HEK293 (cell line): ENCODE measurements at regions not wholly inside any gene's neighbourhood (a gene's known extent, or its start where the extent isn't known, plus 50 kb on each side); places are given as distances from the start of the nearest gene placed in this dataset.

Experiments
- MEIS1 ChIP-seq: sonication (generic); formaldehyde crosslinking; IDR thresholded peaks from 2 replicates; pipeline ENCODE4 v1.8.1; 2022; ENCODE audit warnings: missing genetic modification reagents, mild to moderate bottlenecking, borderline replicate concordance
- SALL2 ChIP-seq: fragments of 450-650 bp; formaldehyde crosslinking; IDR thresholded peaks from 2 replicates; pipeline ENCODE4 v1.5.0; 2017; ENCODE audit warnings: missing biosample characterization, mild to moderate bottlenecking, missing genetic modification characterization, borderline replicate concordance
- ZFP37 ChIP-seq: fragments of 450-650 bp; formaldehyde crosslinking; IDR thresholded peaks from 2 replicates; pipeline ENCODE4 v1.5.1; 2016; ENCODE audit warnings: missing biosample characterization, missing genetic modification characterization
- ZNF24 ChIP-seq: fragments of 450-650 bp; formaldehyde crosslinking; IDR thresholded peaks from 2 replicates; pipeline ENCODE4 v1.5.1; 2016; ENCODE audit warnings: missing biosample characterization, missing genetic modification characterization
- ZNF350 ChIP-seq: fragments of 450-650 bp; formaldehyde crosslinking; IDR thresholded peaks from 2 replicates; pipeline ENCODE4 v1.5.0; 2017; ENCODE audit warnings: missing biosample characterization, mild to moderate bottlenecking, missing genetic modification characterization
- ZNF426 ChIP-seq: fragments of 450-650 bp; formaldehyde crosslinking; IDR thresholded peaks from 2 replicates; pipeline ENCODE4 v1.5.1; 2017; ENCODE audit warnings: missing biosample characterization, missing genetic modification characterization, mild to moderate bottlenecking, inconsistent platforms, moderate library complexity
- ZNF555 ChIP-seq: fragments of 450-650 bp; formaldehyde crosslinking; conservative IDR thresholded peaks from 2 replicates; pipeline ENCODE4 v1.5.1; 2017; ENCODE audit warnings: missing biosample characterization, mild to moderate bottlenecking, missing genetic modification characterization, inconsistent platforms
- ZNF585B ChIP-seq: fragments of 450-650 bp; formaldehyde crosslinking; IDR thresholded peaks from 2 replicates; pipeline ENCODE4 v1.5.1; 2016; ENCODE audit warnings: missing biosample characterization, missing genetic modification characterization
- ZNF623 ChIP-seq: fragments of 450-650 bp; formaldehyde crosslinking; IDR thresholded peaks from 2 replicates; pipeline ENCODE4 v1.5.1; 2016; ENCODE audit warnings: missing biosample characterization, missing genetic modification characterization
- ZNF660 ChIP-seq: fragments of 450-650 bp; IDR thresholded peaks from 2 replicates; pipeline ENCODE4 v1.5.1; 2018; ENCODE audit warnings: missing biosample characterization, mild to moderate bottlenecking, missing genetic modification characterization
- ZNF837 ChIP-seq: fragments of 450-650 bp; formaldehyde crosslinking; IDR thresholded peaks from 2 replicates; pipeline ENCODE4 v1.5.1; 2016; ENCODE audit warnings: missing biosample characterization, missing genetic modification characterization
- TF ChIP-seq, protein P1 (sequence below): fragments of 450-650 bp; formaldehyde crosslinking; IDR thresholded peaks from 2 replicates; pipeline ENCODE4 v1.5.1; 2016; ENCODE audit warnings: missing biosample characterization, missing genetic modification characterization
- TF ChIP-seq, protein P2 (sequence below): fragments of 450-650 bp; formaldehyde crosslinking; IDR thresholded peaks from 2 replicates; pipeline ENCODE4 v1.5.1; 2017; ENCODE audit warnings: missing biosample characterization, missing genetic modification characterization
- TF ChIP-seq, protein P3 (sequence below): fragments of 450-650 bp; formaldehyde crosslinking; IDR thresholded peaks from 2 replicates; pipeline ENCODE4 v1.5.1; 2016; ENCODE audit warnings: missing biosample characterization, missing genetic modification characterization, low read depth

- TF ChIP-seq, protein P1, sequence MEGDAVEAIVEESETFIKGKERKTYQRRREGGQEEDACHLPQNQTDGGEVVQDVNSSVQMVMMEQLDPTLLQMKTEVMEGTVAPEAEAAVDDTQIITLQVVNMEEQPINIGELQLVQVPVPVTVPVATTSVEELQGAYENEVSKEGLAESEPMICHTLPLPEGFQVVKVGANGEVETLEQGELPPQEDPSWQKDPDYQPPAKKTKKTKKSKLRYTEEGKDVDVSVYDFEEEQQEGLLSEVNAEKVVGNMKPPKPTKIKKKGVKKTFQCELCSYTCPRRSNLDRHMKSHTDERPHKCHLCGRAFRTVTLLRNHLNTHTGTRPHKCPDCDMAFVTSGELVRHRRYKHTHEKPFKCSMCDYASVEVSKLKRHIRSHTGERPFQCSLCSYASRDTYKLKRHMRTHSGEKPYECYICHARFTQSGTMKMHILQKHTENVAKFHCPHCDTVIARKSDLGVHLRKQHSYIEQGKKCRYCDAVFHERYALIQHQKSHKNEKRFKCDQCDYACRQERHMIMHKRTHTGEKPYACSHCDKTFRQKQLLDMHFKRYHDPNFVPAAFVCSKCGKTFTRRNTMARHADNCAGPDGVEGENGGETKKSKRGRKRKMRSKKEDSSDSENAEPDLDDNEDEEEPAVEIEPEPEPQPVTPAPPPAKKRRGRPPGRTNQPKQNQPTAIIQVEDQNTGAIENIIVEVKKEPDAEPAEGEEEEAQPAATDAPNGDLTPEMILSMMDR (tag by site-specific recombination) = no peak
- TF ChIP-seq ZNF623 (0 out of 2 replicates have a peak, but pooled peaks have one; percentile 30), MEIS1 (CRISPR knock-in tag) (no peak), ZNF426 (tag by site-specific recombination) (no peak), ZNF350 (tag by site-specific recombination) (no peak; the same call in 1 of the 2 replicates), ZFP37 (tag by site-specific recombination) (0 out of 2 replicates have a peak, but pooled peaks have one; percentile 25), ZNF837 (no peak), ZNF660 (tag by site-specific recombination) (no peak), SALL2 (no peak), ZNF585B (tag by site-specific recombination) (no peak), ZNF24 (tag by site-specific recombination) (peak; percentile 97), ZNF555 (tag by site-specific recombination) (no peak)
- TF ChIP-seq, protein P2, sequence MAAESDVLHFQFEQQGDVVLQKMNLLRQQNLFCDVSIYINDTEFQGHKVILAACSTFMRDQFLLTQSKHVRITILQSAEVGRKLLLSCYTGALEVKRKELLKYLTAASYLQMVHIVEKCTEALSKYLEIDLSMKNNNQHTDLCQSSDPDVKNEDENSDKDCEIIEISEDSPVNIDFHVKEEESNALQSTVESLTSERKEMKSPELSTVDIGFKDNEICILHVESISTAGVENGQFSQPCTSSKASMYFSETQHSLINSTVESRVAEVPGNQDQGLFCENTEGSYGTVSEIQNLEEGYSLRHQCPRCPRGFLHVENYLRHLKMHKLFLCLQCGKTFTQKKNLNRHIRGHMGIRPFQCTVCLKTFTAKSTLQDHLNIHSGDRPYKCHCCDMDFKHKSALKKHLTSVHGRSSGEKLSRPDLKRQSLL (tag by site-specific recombination) = no peak
- TF ChIP-seq, protein P3, sequence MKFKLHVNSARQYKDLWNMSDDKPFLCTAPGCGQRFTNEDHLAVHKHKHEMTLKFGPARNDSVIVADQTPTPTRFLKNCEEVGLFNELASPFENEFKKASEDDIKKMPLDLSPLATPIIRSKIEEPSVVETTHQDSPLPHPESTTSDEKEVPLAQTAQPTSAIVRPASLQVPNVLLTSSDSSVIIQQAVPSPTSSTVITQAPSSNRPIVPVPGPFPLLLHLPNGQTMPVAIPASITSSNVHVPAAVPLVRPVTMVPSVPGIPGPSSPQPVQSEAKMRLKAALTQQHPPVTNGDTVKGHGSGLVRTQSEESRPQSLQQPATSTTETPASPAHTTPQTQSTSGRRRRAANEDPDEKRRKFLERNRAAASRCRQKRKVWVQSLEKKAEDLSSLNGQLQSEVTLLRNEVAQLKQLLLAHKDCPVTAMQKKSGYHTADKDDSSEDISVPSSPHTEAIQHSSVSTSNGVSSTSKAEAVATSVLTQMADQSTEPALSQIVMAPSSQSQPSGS = peak; percentile 92
These were observed 88.2 kb upstream of the ATXN1 start for GRCh38 chr6:16849280-16849987.
